HFFc6 (cell line): ENCODE measurements at regions not wholly inside any gene's neighbourhood (a gene's known extent, or its start where the extent isn't known, plus 50 kb on each side); places are given as distances from the start of the nearest gene placed in this dataset.

ENCODE experiments used
- DNase-seq: peaks from one replicate; pipeline ENCODE4 v3.0.0-alpha.2; 2018
- H3K27ac Mint-ChIP-seq: 2 replicates; pipeline ENCODE4 v1.8.0; 2020; ENCODE audit warnings: mild to moderate bottlenecking, mixed read lengths
- H3K27me3 Mint-ChIP-seq: 2 replicates; pipeline ENCODE4 v1.8.0; 2021; ENCODE audit warnings: mild to moderate bottlenecking, moderate library complexity, mixed read lengths; ENCODE audit not compliant: insufficient read depth
- H3K36me3 Mint-ChIP-seq: 2 replicates; pipeline ENCODE4 v1.8.0; 2021; ENCODE audit warnings: low read depth, mixed read lengths
- H3K4me1 Mint-ChIP-seq: 2 replicates; pipeline ENCODE4 v1.8.0; 2020; ENCODE audit warnings: low read depth, mixed read lengths
- H3K4me3 Mint-ChIP-seq: 2 replicates; pipeline ENCODE4 v1.8.0; 2020; ENCODE audit warnings: mild to moderate bottlenecking, moderate library complexity, mixed read lengths
- H3K9me3 Mint-ChIP-seq: 2 replicates; pipeline ENCODE4 v1.8.0; 2020; ENCODE audit warnings: mild to moderate bottlenecking, mixed read lengths
- TF ChIP-seq, protein P1 (sequence below): fragments of 200-600 bp; sonication (generic); IDR thresholded peaks from 2 replicates; pipeline ENCODE4 v1.5.0; 2021; ENCODE audit warnings: antibody characterized with exemption, mild to moderate bottlenecking

GRCh38 chr4:149949381-149949780 is 128.9 kb upstream of the DCLK2 start:
- H3K4me1 Mint-ChIP-seq = peaks cover 24% of the 10 kb centered on the region
- no peaks in the 10 kb centered on the region for H3K9me3 Mint-ChIP-seq
- no peak overlapping the region for H3K27ac Mint-ChIP-seq
- H3K27me3 Mint-ChIP-seq = peaks cover 2% of the 10 kb centered on the region
- DNase-seq = no peak
- 0 out of 2 replicates have a peak, but pooled peaks cover 4% of the 10 kb centered on the region for H3K36me3 Mint-ChIP-seq
- no peak overlapping the region for H3K4me3 Mint-ChIP-seq
- TF ChIP-seq, protein P1, sequence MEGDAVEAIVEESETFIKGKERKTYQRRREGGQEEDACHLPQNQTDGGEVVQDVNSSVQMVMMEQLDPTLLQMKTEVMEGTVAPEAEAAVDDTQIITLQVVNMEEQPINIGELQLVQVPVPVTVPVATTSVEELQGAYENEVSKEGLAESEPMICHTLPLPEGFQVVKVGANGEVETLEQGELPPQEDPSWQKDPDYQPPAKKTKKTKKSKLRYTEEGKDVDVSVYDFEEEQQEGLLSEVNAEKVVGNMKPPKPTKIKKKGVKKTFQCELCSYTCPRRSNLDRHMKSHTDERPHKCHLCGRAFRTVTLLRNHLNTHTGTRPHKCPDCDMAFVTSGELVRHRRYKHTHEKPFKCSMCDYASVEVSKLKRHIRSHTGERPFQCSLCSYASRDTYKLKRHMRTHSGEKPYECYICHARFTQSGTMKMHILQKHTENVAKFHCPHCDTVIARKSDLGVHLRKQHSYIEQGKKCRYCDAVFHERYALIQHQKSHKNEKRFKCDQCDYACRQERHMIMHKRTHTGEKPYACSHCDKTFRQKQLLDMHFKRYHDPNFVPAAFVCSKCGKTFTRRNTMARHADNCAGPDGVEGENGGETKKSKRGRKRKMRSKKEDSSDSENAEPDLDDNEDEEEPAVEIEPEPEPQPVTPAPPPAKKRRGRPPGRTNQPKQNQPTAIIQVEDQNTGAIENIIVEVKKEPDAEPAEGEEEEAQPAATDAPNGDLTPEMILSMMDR = no peak

DNA sequence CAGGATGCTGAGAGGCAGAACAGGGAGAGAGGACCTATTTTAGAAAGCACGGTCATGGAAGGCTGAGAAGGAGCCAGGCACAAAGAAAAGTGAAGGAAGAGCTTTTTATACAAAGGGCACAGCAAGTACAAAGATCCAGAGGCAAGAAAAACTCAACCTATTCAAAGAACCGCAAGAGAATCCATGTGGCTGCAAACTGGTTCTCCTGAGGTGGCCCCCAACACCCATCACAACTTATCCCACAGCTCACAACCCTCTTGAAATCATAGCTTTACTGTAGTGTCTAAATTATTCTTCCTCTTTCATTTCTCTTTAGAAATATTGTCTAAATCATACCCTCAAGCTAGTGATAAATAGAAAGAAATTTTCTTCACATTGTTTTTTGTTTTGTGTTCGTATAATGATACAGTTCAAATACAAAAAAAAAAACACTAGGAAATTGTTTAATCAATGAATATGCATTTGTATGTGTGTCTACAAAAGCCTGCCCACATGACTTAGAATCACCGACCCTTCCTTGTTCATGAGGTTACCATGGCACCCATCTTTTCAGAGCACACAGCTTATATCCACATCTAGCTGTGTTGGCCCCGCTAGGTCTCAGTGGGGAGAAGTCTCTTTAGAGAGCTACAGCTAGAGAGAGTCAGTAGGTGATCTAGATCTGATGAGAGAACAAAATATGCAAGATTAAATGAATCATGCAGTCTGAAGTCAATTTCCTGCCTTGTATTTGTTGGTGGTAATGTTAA is 126.9 kb upstream of the DCLK2 start:
- no peak overlapping the region for H3K27ac Mint-ChIP-seq
- H3K4me1 Mint-ChIP-seq = peaks cover 24% of the 10 kb centered on the region
- no peak for DNase-seq
- TF ChIP-seq, protein P1 = no peak
- H3K36me3 Mint-ChIP-seq = 0 out of 2 replicates have a peak, but pooled peaks cover 4% of the 10 kb centered on the region
- peaks cover 2% of the 10 kb centered on the region; the same call in 1 of the 2 replicates for H3K27me3 Mint-ChIP-seq
- no peaks in the 10 kb centered on the region for H3K9me3 Mint-ChIP-seq
- H3K4me3 Mint-ChIP-seq = no peak overlapping the region

- H3K27me3 Mint-ChIP-seq = peaks cover 2% of the 10 kb centered on the region; the same call in 1 of the 2 replicates
- no peak overlapping the region for H3K27ac Mint-ChIP-seq
- TF ChIP-seq, protein P1 = no peak
- H3K4me3 Mint-ChIP-seq = no peak overlapping the region
- H3K36me3 Mint-ChIP-seq = 0 out of 2 replicates have a peak, but pooled peaks cover 4% of the 10 kb centered on the region
- no peaks in the 10 kb centered on the region for H3K9me3 Mint-ChIP-seq
- DNase-seq = no peak
- peaks cover 20% of the 10 kb centered on the region for H3K4me1 Mint-ChIP-seq
These were observed 126.1 kb upstream of the DCLK2 start for GRCh38 chr4:149952101-149952500.

DNA sequence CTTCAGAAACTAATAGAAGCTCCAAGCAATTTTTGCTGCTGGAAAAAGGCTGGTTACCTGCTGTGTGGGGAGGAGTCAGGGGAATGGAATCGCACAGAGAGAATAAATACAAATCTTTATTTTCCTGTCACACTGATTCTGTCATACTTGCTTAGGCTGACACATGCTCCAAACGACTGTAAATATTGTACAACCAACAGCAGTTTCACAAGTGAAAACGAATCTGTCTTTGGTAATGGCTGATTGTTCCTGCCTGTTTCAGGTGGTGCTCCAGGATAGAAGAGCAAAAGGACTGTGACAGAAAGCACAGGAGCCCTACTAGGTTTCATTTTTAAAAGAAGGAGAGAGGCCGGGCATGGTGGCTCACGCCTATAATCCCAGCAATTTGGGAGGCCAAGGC is 125.5 kb upstream of the DCLK2 start:
- Mint-ChIP-seq H3K9me3 (no peaks in the 10 kb centered on the region), H3K4me3 (no peak overlapping the region), H3K36me3 (0 out of 2 replicates have a peak, but pooled peaks cover 4% of the 10 kb centered on the region), H3K4me1 (peaks cover 20% of the 10 kb centered on the region), H3K27me3 (peaks cover 2% of the 10 kb centered on the region; the same call in 1 of the 2 replicates), H3K27ac (no peak overlapping the region)
- TF ChIP-seq, protein P1 = no peak
- no peak for DNase-seq

DNA sequence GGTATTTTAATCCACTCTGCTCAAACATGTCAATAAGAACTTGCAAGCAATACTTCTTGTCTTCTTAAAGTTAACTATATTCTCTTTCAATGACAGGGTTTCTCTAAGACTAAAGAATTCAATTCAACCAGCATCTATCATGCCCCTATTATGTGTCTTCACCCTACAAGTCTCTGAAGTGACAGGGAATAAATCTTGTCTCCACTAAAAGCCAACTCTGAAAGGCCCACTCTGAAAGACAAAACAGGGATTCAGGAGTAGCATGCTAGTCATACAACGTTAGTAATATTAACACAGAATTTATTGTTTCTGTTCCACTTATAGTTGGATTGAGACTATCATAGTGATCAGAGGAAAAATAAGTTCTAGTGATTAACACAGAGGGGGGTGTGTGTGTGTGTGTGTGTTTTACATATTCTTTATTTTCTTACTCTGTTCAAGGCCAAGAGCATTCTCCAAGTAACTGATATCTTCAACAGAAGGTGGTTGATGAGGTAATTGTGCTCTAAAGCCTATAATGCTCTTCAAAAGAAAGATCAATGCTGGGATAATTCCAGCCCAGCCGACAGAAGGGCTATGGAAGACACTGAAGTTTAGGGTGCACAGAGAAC is 122.4 kb upstream of the DCLK2 start:
- no peak for DNase-seq
- TF ChIP-seq, protein P1 = no peak
- 0 out of 2 replicates have a peak, but pooled peaks cover 4% of the 10 kb centered on the region for H3K36me3 Mint-ChIP-seq
- H3K9me3 Mint-ChIP-seq = no peaks in the 10 kb centered on the region
- peaks cover 2% of the 10 kb centered on the region; the same call in 1 of the 2 replicates for H3K27me3 Mint-ChIP-seq
- no peak overlapping the region for H3K4me3 Mint-ChIP-seq
- H3K27ac Mint-ChIP-seq = no peak overlapping the region
- H3K4me1 Mint-ChIP-seq = peaks cover 13% of the 10 kb centered on the region; the same call in 1 of the 2 replicates
